GM12878 (cell line): ENCODE measurements at regions not wholly inside any gene's neighbourhood (a gene's known extent, or its start where the extent isn't known, plus 50 kb on each side); places are given as distances from the start of the nearest gene placed in this dataset.

Experiments
- ATAC-seq: fragments of 200-7000 bp; cut with Tn5 transposase; 3 replicates; pipeline ENCODE4 v1.9.1; 2020; ENCODE audit warnings: mild to moderate bottlenecking, moderate library complexity
- BruUV-seq: library from RNA; stranded (reverse); fragments of 400-500 nt; replicated peaks from 2 replicates; lab custom pipeline; 2021; lab: Mats Ljungman, UMichigan
- CTCF ChIA-PET: fragments of 300-600 bp; sonication (Branson Sonifier 250); formaldehyde crosslinking; extraction: SDS; loops from one replicate; lab custom pipeline; 2021; ENCODE audit warnings: inconsistent platforms; lab: Yijun Ruan, JAX
- POLR2A ChIA-PET: fragments of 350-600 bp; formaldehyde crosslinking; extraction: SDS; loops from one replicate; lab custom pipeline; 2021; ENCODE audit warnings: inconsistent platforms; lab: Charles Lee
- RAD21 ChIA-PET: fragments of 300-600 bp; sonication (Branson Sonifier 250); formaldehyde crosslinking; loops from one replicate; lab custom pipeline; 2023; ENCODE audit warnings: antibody characterized with exemption; ENCODE audit not compliant: unreplicated experiment; lab: Charles Lee
- SMC1A ChIA-PET: fragments of 300-600 bp; sonication (Branson Sonifier 250); formaldehyde crosslinking; loops from one replicate; lab custom pipeline; 2023; ENCODE audit not compliant: unreplicated experiment, uncharacterized antibody; lab: Charles Lee
- DNase-seq: peaks from one replicate; pipeline ENCODE4 v3.0.0-alpha.2; 2011; ENCODE audit warnings: low read depth, low spot score
- FAIRE-seq: peaks from 3 replicates; lab custom pipeline; 2011; peaks lifted over from hg19 to GRCh38; lab: Jason Lieb, UNC
- H2AFZ ChIP-seq: 2 replicates; pipeline ENCODE4 v1.6.0; 2011; ENCODE audit warnings: low read depth, low read length, control low read depth; ENCODE audit not compliant: control insufficient read depth
- H3K27ac ChIP-seq: 2 replicates; pipeline ENCODE4 v1.5.1; 2011; ENCODE audit warnings: control low read depth; ENCODE audit not compliant: control insufficient read depth, insufficient read depth
- H3K27me3 ChIP-seq, 2 experiments: replicated peaks in 1 of 2; 2 replicates each; pipeline versions ENCODE4 v1.6.0 to v1.6.1; 2011; ENCODE audit warnings: low read length in 1 of 2; ENCODE audit not compliant: control insufficient read depth in 2 of 2, insufficient read depth in 2 of 2
- H3K36me3 ChIP-seq, 2 experiments: 2 replicates each; pipeline ENCODE4 v1.5.1; 2011; ENCODE audit warnings: low read length in 1 of 2; ENCODE audit not compliant: control insufficient read depth in 2 of 2, insufficient read depth in 2 of 2
- H3K4me1 ChIP-seq: 2 replicates; pipeline ENCODE4 v1.6.1; 2011; ENCODE audit warnings: mild to moderate bottlenecking, low read length, moderate library complexity, mixed read lengths; ENCODE audit not compliant: control insufficient read depth, insufficient read depth
- H3K4me2 ChIP-seq: 2 replicates; pipeline ENCODE4 v1.6.0; 2011; ENCODE audit warnings: control low read depth; ENCODE audit not compliant: control insufficient read depth, insufficient read depth
- H3K4me3 ChIP-seq: fragments of 200-600 bp; sonication (generic); 2 replicates; pipeline ENCODE4 v1.5.1; 2016
- H3K79me2 ChIP-seq: 2 replicates; pipeline ENCODE4 v1.6.0; 2011; ENCODE audit warnings: low read length; ENCODE audit not compliant: control insufficient read depth, insufficient read depth
- H3K9ac ChIP-seq: 2 replicates; pipeline ENCODE4 v1.8.0; 2011; ENCODE audit warnings: low read length, control low read depth, mixed read lengths; ENCODE audit not compliant: control insufficient read depth, insufficient read depth
- H3K9me3 ChIP-seq: replicated peaks from 3 replicates; pipeline ENCODE4 v1.5.1; 2011; ENCODE audit warnings: mild to moderate bottlenecking, low read length; ENCODE audit not compliant: control insufficient read depth, insufficient read depth
- H4K20me1 ChIP-seq: 2 replicates; pipeline ENCODE4 v1.6.0; 2011; ENCODE audit not compliant: control insufficient read depth, insufficient read depth
- NFYB ChIP-seq: IDR thresholded peaks from 2 replicates; pipeline ENCODE4 v1.6.1; 2011; ENCODE audit warnings: low read depth, mild to moderate bottlenecking, low read length, improper control_type of control experiment, moderate library complexity; ENCODE audit not compliant: insufficient read depth
- PAX5 ChIP-seq: IDR thresholded peaks from 2 replicates; pipeline ENCODE4 v1.6.1; 2011; ENCODE audit warnings: low read depth, low read length, borderline replicate concordance
- YBX1 ChIP-seq: fragments of 450-650 bp; IDR thresholded peaks from 2 replicates; pipeline ENCODE4 v1.6.1; 2016; ENCODE audit warnings: antibody characterized with exemption
- ZNF274 ChIP-seq: IDR thresholded peaks from one replicate; pipeline ENCODE4 v1.8.0; 2011; ENCODE audit not compliant: insufficient read length, insufficient read depth
- WGBS: methylation state at CpG from one replicate; pipeline ENCODE4 v1.1.6; 2016; ENCODE audit warnings: low lambda C conversion rate; ENCODE audit not compliant: insufficient replicate concordance, insufficient coverage; ENCODE audit errors: missing lambda C conversion rate; 5-methylcytosine and 5-hydroxymethylcytosine counted together
- in situ Hi-C: fragments of 300-500 bp; cut with MboI; formaldehyde crosslinking; loops from 9 replicates; pipeline ENCODE4 v1.14.3; 2018; ENCODE audit warnings: mixed read lengths
- intact Hi-C: fragments of 100-400 bp; cut with micrococcal nuclease; formaldehyde crosslinking; loops from one replicate; pipeline ENCODE4 v1.14.2; 2022; ENCODE audit not compliant: unreplicated experiment
- TF ChIP-seq, protein P1 (sequence below): fragments of 450-650 bp; IDR thresholded peaks from 2 replicates; pipeline ENCODE4 v1.6.1; 2017; ENCODE audit warnings: mild to moderate bottlenecking, moderate library complexity

- TF ChIP-seq, protein P1, sequence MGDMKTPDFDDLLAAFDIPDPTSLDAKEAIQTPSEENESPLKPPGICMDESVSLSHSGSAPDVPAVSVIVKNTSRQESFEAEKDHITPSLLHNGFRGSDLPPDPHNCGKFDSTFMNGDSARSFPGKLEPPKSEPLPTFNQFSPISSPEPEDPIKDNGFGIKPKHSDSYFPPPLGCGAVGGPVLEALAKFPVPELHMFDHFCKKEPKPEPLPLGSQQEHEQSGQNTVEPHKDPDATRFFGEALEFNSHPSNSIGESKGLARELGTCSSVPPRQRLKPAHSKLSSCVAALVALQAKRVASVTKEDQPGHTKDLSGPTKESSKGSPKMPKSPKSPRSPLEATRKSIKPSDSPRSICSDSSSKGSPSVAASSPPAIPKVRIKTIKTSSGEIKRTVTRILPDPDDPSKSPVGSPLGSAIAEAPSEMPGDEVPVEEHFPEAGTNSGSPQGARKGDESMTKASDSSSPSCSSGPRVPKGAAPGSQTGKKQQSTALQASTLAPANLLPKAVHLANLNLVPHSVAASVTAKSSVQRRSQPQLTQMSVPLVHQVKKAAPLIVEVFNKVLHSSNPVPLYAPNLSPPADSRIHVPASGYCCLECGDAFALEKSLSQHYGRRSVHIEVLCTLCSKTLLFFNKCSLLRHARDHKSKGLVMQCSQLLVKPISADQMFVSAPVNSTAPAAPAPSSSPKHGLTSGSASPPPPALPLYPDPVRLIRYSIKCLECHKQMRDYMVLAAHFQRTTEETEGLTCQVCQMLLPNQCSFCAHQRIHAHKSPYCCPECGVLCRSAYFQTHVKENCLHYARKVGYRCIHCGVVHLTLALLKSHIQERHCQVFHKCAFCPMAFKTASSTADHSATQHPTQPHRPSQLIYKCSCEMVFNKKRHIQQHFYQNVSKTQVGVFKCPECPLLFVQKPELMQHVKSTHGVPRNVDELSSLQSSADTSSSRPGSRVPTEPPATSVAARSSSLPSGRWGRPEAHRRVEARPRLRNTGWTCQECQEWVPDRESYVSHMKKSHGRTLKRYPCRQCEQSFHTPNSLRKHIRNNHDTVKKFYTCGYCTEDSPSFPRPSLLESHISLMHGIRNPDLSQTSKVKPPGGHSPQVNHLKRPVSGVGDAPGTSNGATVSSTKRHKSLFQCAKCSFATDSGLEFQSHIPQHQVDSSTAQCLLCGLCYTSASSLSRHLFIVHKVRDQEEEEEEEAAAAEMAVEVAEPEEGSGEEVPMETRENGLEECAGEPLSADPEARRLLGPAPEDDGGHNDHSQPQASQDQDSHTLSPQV = no peak
Measured at GRCh38 chr11:123328281-123328867, 101.7 kb upstream of the GRAMD1B start (continued).

DNA sequence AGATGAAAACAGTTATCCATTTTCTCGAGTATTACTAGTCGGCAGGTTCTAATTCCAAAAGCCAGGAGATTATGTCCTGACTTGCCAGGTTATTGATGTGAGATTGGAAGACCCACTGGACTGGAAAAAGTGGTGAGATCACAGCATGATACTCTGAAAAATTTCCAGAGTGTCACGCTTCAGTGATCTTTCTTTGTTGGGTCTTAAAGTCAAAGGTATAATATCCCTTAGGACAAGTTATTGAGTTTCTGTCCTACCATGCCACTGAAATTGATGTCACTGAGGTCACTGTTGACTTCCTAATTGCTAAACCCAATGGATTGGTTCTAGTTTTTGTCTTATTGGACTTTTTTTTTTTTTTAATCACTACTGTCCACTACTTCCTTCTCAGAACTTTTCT, 104.5 kb upstream of the GRAMD1B start:
- no peak overlapping the region for H3K4me3 ChIP-seq
- FAIRE-seq (no peak), ATAC-seq (no peak), DNase-seq (no peak)
- H3K36me3 ChIP-seq = no peaks in the 10 kb centered on the region
- H3K4me1 ChIP-seq = no peaks in the 10 kb centered on the region
- CTCF ChIA-PET = interaction anchor here (2.7 kb wide), 1 partner anchor 11 kb away, joined by 8 read pairs; no protein-coding TSS in a partner anchor
- H4K20me1 ChIP-seq = no peaks in the 10 kb centered on the region
- TF ChIP-seq YBX1 (no peak), PAX5 (peak; percentile 86), ZNF274 (no peak), NFYB (no peak)
- no peak overlapping the region for H3K9ac ChIP-seq
- SMC1A ChIA-PET = no interaction called here
- RAD21 ChIA-PET = no interaction called here
- intact Hi-C loops (no loop called here), in situ Hi-C loops (no loop called here)
- H2AFZ ChIP-seq = no peak overlapping the region
- H3K4me2 ChIP-seq = no peak overlapping the region
- no peaks in the 10 kb centered on the region for H3K79me2 ChIP-seq
- no peaks in the 10 kb centered on the region for H3K9me3 ChIP-seq
- no TSS peak for BruUV-seq
- no peaks in the 10 kb centered on the region for H3K27me3 ChIP-seq
- no peak overlapping the region for H3K27ac ChIP-seq
- POLR2A ChIA-PET = no interaction called here
- WGBS = 54% methylated on average over 3 of the region's 3 CpGs
